Prostate gland (tissue), 2 donors: ENCODE measurements at regions not wholly inside any gene's neighbourhood (a gene's known extent, or its start where the extent isn't known, plus 50 kb on each side); places are given as distances from the start of the nearest gene placed in this dataset.

ENCODE experiments used
- CTCF ChIP-seq, 4 experiments: fragments of 200-600 bp in 2 of 4; fragments of 450-650 bp in 2 of 4; sonication (generic) in 2 of 4; IDR thresholded peaks; 1 replicate in 3 of 4; 2 replicates in 1 of 4; pipeline ENCODE4 v1.5.1; 2016 to 2019; ENCODE audit warnings: antibody characterized with exemption in 4 of 4, mild to moderate bottlenecking in 2 of 4, moderate library complexity in 2 of 4
- POLR2AphosphoS5 ChIP-seq: sonication (generic); formaldehyde crosslinking; IDR thresholded peaks from one replicate; pipeline ENCODE4 v1.6.1; 2017; ENCODE audit warnings: antibody characterized with exemption

- TF ChIP-seq CTCF (IDR thresholded peaks at IDR 0.05) (no peak), POLR2AphosphoS5 (no peak)
Measured at GRCh38 chr22:48459259-48459658, 1368.4 kb downstream of the BRD1 start.
